ENCODE measurements at regions not wholly inside any gene's neighbourhood (a gene's known extent, or its start where the extent isn't known, plus 50 kb on each side); places are given as distances from the start of the nearest gene placed in this dataset.

DNA sequence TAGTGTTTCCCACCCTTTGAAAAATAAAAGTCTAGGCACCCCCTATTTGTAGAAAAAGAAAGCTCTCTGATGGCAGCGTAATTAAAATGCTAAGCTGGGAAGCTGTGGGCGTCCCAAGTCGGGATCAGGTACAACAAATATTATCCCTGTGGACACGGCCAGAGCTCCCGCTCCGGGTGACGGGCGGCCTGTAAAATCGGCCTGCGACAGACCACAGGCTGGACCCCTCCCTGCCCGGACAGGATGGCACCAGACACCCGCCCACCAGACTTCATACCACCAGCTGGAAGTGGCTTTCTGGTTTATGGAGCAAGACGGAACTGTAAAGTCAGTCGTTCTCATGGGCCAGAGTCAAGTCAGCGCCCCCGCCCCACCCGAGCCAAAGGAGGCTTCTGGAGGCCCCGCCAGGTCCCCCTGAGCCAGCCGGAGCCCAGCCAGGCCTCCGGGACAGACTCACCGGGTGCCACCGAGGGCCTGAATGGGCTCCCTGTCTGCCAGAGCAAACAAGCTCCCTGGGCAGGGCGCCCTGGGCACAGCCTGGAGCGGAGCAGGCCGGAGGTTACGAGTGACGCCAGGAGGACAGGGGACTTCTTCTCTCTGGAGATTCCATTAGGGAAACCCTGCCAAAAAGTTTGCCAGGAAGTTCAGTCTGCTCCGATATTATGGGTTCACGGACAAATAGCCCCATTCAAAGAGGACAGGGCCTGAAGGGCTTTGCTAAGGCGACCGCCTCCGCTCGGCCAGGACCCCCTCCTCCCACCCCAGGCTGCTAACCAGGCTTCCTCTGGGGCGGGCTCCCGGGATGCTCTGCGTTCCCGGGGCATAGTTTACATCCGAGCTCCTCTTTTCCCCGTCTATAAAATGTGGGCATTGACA lies 173.7 kb downstream of the ERCC6L2 start:
- DNase-seq (ENCODE audit: low read depth) = no peak
- no peak overlapping the region for H3K4me3 ChIP-seq (ENCODE audit: low read depth, low read length)

DNA sequence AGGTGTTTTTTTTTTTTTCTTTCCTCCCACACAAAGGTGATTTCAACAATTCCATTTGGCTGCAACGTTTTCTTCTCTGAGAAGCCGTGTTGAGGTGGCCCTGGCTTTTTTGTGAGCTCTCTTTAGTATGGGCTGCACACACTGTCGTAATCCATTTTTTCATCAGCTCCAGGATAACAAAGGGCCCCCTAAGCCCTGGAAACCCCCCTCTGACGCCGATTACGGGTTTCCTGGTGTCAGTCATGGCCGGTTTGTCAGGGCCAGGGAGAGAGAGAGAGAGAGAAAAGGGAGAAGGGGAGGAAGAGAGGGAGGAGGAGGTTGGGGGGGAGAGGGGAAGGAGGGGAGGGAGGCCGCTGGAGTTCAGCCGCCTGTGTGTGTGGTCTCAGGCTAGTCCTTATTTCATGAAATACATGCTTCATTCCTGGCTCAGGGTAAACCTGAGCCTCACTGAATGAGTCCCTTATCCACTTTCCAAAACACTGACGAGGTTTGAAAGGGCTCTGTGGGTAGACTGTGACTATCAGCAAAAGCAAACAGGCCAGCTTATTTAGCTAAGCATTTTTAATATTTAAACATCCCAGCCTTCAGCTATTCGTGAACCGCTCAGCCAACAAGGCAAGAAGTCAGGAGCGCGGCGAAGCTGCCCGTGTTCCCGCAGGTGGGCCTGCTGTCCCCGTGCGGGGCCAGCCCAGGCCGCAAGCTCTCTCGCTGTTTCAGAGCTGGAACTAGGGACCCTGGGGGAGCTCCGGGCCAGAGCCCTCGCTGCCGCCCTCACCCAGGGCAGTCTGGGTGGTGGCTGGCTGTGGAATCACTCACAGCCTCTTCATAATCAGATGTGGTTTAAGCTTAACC lies 172.8 kb downstream of the ERCC6L2 start:
- no peak for DNase-seq (ENCODE audit: low read depth)
- H3K4me3 ChIP-seq (ENCODE audit: low read depth, low read length) = no peak overlapping the region

DNA sequence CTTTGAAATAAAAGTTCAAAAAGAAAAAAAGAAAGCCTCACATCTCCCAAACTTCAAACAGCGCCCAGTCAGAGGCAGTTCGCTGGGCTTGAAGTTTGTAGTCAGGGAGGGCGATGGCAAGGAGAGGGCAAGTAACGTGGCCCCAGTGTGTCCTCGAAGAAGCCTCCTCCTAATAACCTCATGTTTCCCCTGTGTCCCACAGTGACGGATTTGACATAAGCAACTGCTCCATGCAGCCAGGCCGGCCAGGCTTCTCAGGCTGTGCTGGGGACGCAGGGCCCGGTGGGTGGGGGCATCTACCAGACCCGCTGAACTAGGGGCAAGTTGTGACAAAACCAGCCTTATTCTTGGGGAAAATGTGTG lies 172.2 kb downstream of the ERCC6L2 start:
- DNase-seq (ENCODE audit: low read depth) = no peak

GRCh38 chr9:96047116-96047639 lies 171.7 kb downstream of the ERCC6L2 start:
- H3K4me3 ChIP-seq (ENCODE audit: low read depth, low read length) = no peak overlapping the region

More for the DNA sequence above, 172.2 kb downstream of the ERCC6L2 start:
- no peak overlapping the region for H3K4me3 ChIP-seq (ENCODE audit: low read depth, low read length)

DNA sequence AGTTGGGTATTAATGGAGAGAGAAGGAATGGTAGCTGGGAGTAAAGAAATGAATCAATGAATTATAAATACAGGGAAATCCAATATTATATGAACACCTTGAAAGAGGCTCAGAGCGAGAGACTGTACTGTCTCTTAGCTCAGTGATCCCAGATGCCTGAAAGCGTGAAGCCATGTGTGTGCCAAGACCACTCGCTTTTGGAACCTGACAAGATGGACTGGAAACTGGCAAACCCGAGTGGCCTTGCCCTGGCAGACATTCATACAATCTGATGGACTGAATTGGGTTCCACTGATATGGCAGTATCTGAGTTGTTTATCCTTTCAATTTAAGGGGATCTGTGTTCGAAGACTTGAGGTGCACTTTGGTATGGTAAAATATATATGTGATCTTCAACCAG lies 170.3 kb downstream of the ERCC6L2 start:
- no peak for DNase-seq (ENCODE audit: low read depth)
- H3K4me3 ChIP-seq (ENCODE audit: low read depth, low read length) = no peak overlapping the region

More at GRCh38 chr9:96047116-96047639, 171.7 kb downstream of the ERCC6L2 start:
- no peak for DNase-seq (ENCODE audit: low read depth)

DNA sequence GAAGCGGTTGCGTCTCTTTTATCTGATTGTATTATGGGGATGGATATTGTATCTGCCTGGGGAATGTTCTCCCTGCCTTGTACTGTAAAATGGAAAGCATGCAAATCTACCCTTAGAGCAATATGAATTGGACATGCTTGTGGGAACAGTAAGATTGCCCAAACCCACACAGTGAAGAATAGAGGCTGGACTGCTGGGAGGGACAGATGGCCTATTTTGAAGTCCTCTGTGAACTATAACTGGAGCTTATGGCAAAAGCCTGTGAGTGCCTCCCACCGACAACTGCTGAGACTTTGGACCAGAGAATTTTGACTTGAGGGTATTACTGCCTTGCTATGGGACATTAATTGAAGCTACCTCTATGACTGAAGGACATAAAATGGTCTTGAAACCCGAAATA lies 168.9 kb downstream of the ERCC6L2 start:
- DNase-seq (ENCODE audit: low read depth) = no peak
- H3K4me3 ChIP-seq (ENCODE audit: low read depth, low read length) = no peak overlapping the region

GRCh38 chr9:96040591-96041461 lies 165.3 kb downstream of the ERCC6L2 start:
- no peak overlapping the region for H3K4me3 ChIP-seq (ENCODE audit: low read depth, low read length)
- no peak for DNase-seq (ENCODE audit: low read depth)

DNA sequence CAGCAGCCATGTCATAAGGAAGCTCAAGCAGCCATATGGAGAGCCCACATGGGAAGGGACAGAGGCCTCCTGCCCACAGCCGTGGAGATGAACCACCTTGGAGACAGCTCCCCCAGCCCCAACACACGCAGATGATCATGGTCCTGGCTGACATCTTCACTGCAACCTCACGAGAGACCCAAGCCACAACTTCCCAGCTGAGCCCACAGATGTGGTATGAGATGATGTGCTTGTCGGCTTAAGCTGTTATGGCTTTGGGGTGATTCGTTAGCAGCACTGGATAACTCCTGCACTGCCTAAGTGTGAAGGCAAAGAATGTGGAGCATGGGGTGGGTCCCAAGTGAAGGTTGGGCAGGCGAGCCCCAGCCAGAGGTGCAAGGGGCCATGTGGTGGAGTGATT lies 163.4 kb downstream of the ERCC6L2 start:
- no peak for DNase-seq (ENCODE audit: low read depth)
- no peak overlapping the region for H3K4me3 ChIP-seq (ENCODE audit: low read depth, low read length)

DNA sequence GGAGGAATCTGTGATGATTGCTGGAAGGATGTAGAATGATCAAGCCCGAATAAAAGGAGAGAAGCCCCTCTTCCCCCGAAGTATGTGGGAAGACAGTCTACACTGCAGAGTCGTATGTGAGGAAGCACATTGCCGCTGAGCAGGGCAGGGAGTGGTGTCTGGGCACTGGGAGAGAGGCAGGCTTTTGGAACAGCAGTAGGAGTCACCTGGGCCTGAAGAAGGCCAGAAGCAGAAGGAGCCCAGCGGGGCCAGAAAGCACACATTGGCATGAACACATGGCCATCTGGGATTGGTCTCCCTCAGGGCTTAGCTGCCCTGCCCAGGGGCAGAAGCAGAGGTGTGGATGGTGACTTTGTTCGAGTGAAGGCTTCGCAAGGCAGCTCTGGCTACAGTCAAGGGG lies 162.8 kb downstream of the ERCC6L2 start:
- no peak overlapping the region for H3K4me3 ChIP-seq (ENCODE audit: low read depth, low read length)
- DNase-seq (ENCODE audit: low read depth) = no peak

- H3K4me3 ChIP-seq (ENCODE audit: low read depth, low read length) = no peak overlapping the region
- no peak for DNase-seq (ENCODE audit: low read depth)
Observed at GRCh38 chr9:96034553-96035122, 159.1 kb downstream of the ERCC6L2 start.

GRCh38 chr9:96033896-96034295 lies 158.4 kb downstream of the ERCC6L2 start:
- no peak overlapping the region for H3K4me3 ChIP-seq (ENCODE audit: low read depth, low read length)
- no peak for DNase-seq (ENCODE audit: low read depth)

DNA sequence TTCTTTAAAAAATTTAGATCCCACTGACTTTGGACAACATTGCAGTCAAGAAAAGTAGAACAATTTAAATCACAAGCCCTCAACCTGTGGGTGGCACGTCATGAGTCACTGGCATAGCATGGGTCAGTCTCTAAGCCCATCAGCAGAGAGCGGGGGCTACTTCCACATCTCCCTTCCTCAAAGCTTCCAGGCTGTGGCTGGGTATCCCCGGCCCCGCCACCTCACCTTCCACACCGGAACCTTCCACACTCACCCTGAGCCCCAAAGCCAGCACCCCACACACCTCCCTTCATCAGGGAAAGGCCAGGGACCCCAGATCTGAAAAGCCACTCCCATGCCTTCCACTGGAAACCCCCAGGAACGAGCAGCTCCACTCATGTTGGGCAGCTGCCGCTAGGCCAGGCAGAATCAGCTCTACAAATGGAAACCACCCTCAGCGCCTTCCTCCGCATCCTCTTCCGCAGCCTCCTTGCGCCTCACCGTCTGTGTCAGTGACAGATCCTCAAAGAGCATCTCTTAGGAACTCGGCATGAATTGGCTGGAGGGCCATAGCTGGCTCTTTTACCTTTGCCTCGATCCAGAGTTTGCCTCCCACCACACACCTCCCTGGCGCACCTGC lies 156.5 kb downstream of the ERCC6L2 start:
- DNase-seq (ENCODE audit: low read depth) = no peak
- no peak overlapping the region for H3K4me3 ChIP-seq (ENCODE audit: low read depth, low read length)

GRCh38 chr9:96031366-96031824 lies 155.9 kb downstream of the ERCC6L2 start:
- no peak overlapping the region for H3K4me3 ChIP-seq (ENCODE audit: low read depth, low read length)
- DNase-seq (ENCODE audit: low read depth) = no peak

GRCh38 chr9:96029722-96030530 lies 154.4 kb downstream of the ERCC6L2 start:
- no peak overlapping the region for H3K4me3 ChIP-seq (ENCODE audit: low read depth, low read length)
- DNase-seq (ENCODE audit: low read depth) = no peak

- DNase-seq (ENCODE audit: low read depth) = no peak
- peak overlapping the region; percentile 26 for H3K4me3 ChIP-seq (ENCODE audit: low read depth, low read length)
Observed at GRCh38 chr9:96027251-96028131, 152.0 kb downstream of the ERCC6L2 start.

DNA sequence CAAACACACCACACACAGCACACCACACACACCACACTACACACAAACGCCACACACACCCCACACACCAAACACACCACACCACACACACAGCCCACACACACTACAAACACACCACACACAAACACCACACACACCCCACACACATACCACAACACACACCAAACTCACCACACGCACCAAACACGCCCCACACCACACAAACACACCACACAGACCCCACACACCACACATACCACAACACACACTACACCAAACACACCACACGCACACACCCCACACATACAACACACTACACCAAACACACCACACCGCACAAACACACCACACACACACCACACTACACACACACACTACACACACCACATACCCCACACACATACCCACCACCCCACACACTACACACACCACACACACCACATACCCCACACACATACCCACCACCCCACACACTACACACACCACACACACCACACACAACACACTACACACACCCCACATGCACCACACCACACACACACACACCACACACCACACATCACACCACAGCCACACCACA lies 151.2 kb downstream of the ERCC6L2 start:
- no peak overlapping the region for H3K4me3 ChIP-seq (ENCODE audit: low read depth, low read length)
- DNase-seq (ENCODE audit: low read depth) = no peak
